AG04450 (cell line): ENCODE measurements at regions not wholly inside any gene's neighbourhood (a gene's known extent, or its start where the extent isn't known, plus 50 kb on each side); places are given as distances from the start of the nearest gene placed in this dataset.

ENCODE experiments used
- CTCF ChIA-PET: fragments of 300-600, 350-600 bp; formaldehyde crosslinking; extraction: SDS; loops from one replicate; lab custom pipeline; 2022; ENCODE audit warnings: antibody characterized with exemption, inconsistent platforms; lab: Charles Lee
- POLR2A ChIA-PET: fragments of 350-600 bp; formaldehyde crosslinking; extraction: SDS; loops from one replicate; lab custom pipeline; 2021; ENCODE audit warnings: antibody characterized with exemption, inconsistent platforms; lab: Yijun Ruan, JAX
- DNase-seq: peaks from one replicate; pipeline ENCODE4 v3.0.0-alpha.2; 2011; ENCODE audit warnings: low read depth, low spot score
- H3K27ac ChIP-seq: one replicate; pipeline ENCODE4 v1.5.1; 2012; ENCODE audit warnings: low read depth, low read length, control low read depth
- H3K27me3 ChIP-seq: one replicate; pipeline ENCODE4 v1.6.0; 2012; ENCODE audit warnings: low read length; ENCODE audit not compliant: control insufficient read depth, insufficient read depth
- H3K4me3 ChIP-seq: 2 replicates; pipeline ENCODE4 v1.5.1; 2011; ENCODE audit warnings: mild to moderate bottlenecking, low read depth, low read length, control low read depth
- H3K9me3 ChIP-seq: 2 replicates; pipeline ENCODE4 v1.5.1; 2012; ENCODE audit warnings: low read length; ENCODE audit not compliant: control insufficient read depth, insufficient read depth
- TF ChIP-seq, protein P1 (sequence below): IDR thresholded peaks from 2 replicates; pipeline ENCODE4 v1.5.1; 2011; ENCODE audit warnings: low read depth, low read length, control low read depth, inconsistent platforms

GRCh38 chr15:95138604-95139270 lies 907.4 kb downstream of the MCTP2 start:
- TF ChIP-seq, protein P1, sequence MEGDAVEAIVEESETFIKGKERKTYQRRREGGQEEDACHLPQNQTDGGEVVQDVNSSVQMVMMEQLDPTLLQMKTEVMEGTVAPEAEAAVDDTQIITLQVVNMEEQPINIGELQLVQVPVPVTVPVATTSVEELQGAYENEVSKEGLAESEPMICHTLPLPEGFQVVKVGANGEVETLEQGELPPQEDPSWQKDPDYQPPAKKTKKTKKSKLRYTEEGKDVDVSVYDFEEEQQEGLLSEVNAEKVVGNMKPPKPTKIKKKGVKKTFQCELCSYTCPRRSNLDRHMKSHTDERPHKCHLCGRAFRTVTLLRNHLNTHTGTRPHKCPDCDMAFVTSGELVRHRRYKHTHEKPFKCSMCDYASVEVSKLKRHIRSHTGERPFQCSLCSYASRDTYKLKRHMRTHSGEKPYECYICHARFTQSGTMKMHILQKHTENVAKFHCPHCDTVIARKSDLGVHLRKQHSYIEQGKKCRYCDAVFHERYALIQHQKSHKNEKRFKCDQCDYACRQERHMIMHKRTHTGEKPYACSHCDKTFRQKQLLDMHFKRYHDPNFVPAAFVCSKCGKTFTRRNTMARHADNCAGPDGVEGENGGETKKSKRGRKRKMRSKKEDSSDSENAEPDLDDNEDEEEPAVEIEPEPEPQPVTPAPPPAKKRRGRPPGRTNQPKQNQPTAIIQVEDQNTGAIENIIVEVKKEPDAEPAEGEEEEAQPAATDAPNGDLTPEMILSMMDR: no peak
- ChIA-PET POLR2A (no interaction called here), CTCF (no interaction called here)
- H3K4me3 ChIP-seq: no peak overlapping the region
- no peak overlapping the region for H3K27ac ChIP-seq
- DNase-seq: no peak
- no peaks in the 10 kb centered on the region for H3K9me3 ChIP-seq
- H3K27me3 ChIP-seq: no peaks in the 10 kb centered on the region

GRCh38 chr15:95141486-95141885 lies 910.1 kb downstream of the MCTP2 start:
- POLR2A ChIA-PET: no interaction called here
- CTCF ChIA-PET: no interaction called here
- H3K27me3 ChIP-seq: no peaks in the 10 kb centered on the region
- DNase-seq: no peak
- H3K9me3 ChIP-seq: no peaks in the 10 kb centered on the region
- no peak overlapping the region for H3K4me3 ChIP-seq
- no peak overlapping the region for H3K27ac ChIP-seq
- TF ChIP-seq, protein P1: no peak

DNA sequence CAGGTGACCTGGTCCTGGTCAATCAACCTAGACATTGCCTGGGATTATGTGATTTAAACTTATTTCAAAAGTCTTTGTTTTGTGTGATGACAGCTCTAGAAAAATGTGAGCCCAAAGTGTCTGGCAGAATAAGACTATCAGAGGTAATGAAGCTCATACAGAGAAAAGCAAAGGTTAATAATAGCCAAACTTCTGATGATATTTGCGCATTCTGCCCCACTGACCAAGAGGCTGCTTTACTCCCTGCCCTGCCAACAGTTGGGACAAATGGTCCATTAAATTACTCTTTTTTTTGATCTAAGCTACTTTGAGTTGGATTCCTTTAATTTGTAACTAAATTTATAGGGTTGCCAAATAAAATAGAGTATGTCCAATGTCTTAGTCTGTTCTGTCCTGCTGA lies 911.2 kb downstream of the MCTP2 start:
- CTCF ChIA-PET: no interaction called here
- Histone ChIP-seq H3K4me3 (no peak overlapping the region), H3K27ac (no peak overlapping the region), H3K27me3 (no peaks in the 10 kb centered on the region), H3K9me3 (no peaks in the 10 kb centered on the region)
- POLR2A ChIA-PET: no interaction called here
- DNase-seq: no peak
- TF ChIP-seq, protein P1: no peak

DNA sequence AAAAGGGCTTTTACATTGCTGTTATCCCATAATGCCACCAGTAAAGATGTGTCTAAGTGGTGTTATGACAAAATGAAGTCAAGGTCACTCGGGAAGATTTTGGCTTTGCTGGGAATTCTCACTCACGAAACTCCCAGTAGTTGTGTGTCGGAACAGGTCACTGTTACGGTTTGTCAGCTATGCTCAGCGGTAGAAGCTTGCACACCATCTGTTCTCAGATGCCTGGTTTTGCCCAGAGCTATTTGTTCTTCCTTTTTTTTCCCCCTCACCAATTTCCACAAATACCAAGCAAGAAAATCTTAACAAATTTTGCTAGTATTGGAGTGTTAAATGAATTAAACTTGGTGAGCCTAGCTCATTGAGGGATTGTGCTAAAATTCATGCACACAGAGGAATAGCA lies 915.1 kb downstream of the MCTP2 start:
- POLR2A ChIA-PET: no interaction called here
- TF ChIP-seq, protein P1: no peak
- Histone ChIP-seq H3K9me3 (no peaks in the 10 kb centered on the region), H3K27me3 (no peaks in the 10 kb centered on the region), H3K27ac (no peak overlapping the region), H3K4me3 (no peak overlapping the region)
- CTCF ChIA-PET: no interaction called here
- DNase-seq: no peak

DNA sequence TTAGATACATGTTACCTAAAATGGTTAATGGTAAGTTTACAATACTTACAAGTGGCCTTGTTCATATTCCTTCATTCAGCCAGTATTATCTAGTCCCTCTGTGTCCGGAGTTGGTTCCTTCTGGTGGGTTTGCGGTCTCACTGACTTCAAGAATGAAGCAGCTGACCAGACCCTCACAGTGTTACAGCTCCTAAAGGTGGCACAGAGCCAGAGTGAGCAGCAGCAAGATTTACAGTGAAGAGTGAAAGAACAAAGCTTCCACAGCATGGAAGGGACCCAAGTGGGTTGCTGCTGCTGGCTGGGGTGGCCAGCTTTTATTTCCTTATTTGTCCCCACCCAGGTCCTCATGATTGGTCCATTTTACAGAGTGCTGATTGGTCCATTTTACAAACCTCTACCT lies 916.8 kb downstream of the MCTP2 start:
- Histone ChIP-seq H3K4me3 (no peak overlapping the region), H3K9me3 (no peaks in the 10 kb centered on the region), H3K27ac (no peak overlapping the region), H3K27me3 (no peaks in the 10 kb centered on the region)
- TF ChIP-seq, protein P1: no peak
- no peak for DNase-seq
- ChIA-PET POLR2A (no interaction called here), CTCF (no interaction called here)
